GM19328 (cell line): ENCODE measurements at regions not wholly inside any gene's neighbourhood (a gene's known extent, or its start where the extent isn't known, plus 50 kb on each side); places are given as distances from the start of the nearest gene placed in this dataset.

ENCODE experiments used
- ATAC-seq: cut with Tn5 transposase; IDR thresholded peaks from one replicate; pipeline ENCODE4 v1.9.1; 2021; ENCODE audit warnings: mild to moderate bottlenecking, moderate library complexity; ENCODE audit not compliant: unreplicated experiment

- no peak for ATAC-seq
Measured at GRCh38 chr5:103353581-103353980, 95.0 kb downstream of the MACIR start.

GRCh38 chr5:103347716-103348423, 89.3 kb downstream of the MACIR start:
- ATAC-seq, result no peak

GRCh38 chr5:103346162-103346748, 87.7 kb downstream of the MACIR start:
- no peak for ATAC-seq

DNA sequence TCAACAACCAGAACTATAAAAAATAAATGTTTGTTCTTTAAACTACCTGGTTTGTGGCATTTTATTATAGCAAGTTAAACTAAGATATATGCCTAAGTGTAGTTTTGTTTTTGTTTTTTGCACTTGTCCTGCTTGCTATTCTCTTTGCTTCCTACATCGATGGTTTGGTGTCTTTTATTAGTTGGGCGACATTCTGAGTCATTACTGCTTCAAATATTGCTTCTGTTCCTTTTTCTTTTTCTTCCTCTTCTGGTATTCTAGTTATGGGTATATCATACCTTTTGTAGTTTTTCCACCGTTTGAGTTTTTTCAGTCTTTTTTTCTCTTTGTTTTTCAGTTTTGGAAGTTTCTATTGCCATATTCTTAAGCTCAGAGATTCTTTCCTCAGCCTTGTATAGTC, 86.9 kb downstream of the MACIR start:
- no peak for ATAC-seq

DNA sequence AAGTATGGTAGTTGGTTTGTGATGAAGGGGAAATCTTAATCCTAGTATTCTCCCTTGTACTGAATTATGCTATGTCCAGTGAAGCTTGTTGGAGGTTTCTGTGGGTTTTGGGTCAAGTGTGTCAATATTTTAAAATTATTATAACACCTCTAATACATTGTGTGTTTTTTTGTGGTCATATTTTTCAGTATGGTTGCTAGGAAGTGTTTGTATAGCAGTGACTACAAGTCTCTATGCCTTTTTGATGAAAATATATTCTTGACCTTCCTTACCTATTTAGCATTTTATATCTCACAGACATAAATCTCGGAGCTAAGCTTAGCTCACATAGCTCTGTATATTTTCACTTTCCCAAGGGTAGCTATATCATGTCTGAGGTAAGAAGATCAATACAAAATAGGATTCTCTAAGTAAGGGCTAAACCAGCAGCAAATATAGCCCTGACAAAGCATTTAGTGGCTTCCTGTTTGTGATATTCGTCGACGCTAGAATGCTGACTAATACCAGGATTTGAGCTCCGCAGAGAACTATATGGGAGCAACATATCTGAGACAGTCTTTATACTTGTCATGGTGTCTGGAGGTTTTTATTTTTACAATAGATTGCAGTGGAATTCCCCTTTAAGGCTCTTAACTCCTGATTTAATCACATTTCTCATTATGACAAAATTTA, 82.3 kb downstream of the MACIR start:
- ATAC-seq, result peak; percentile 97

GRCh38 chr5:103340132-103340531, 81.6 kb downstream of the MACIR start:
- ATAC-seq, result no peak

- no peak for ATAC-seq
Measured at GRCh38 chr5:103336941-103337340, 78.4 kb downstream of the MACIR start.

- no peak for ATAC-seq
Measured at GRCh38 chr5:103333376-103333775, 74.8 kb downstream of the MACIR start.

GRCh38 chr5:103330875-103331274, 72.3 kb downstream of the MACIR start:
- ATAC-seq, result no peak
